H9 (cell line): ENCODE measurements at regions not wholly inside any gene's neighbourhood (a gene's known extent, or its start where the extent isn't known, plus 50 kb on each side); places are given as distances from the start of the nearest gene placed in this dataset.
A peak's percentile ranks its signal among the peaks of the same experiment; 100 is the strongest.

Experiments used
- DNase-seq: peaks from one replicate; pipeline ENCODE4 v3.0.0-alpha.2; 2017
- H2AFZ ChIP-seq: one replicate; pipeline ENCODE4 v1.6.1; 2013; ENCODE audit warnings: mild to moderate bottlenecking, low read length, control low read depth, moderate library complexity
- H2AK5ac ChIP-seq: 2 replicates; pipeline ENCODE4 v1.6.1; 2013; ENCODE audit warnings: low read length, control low read depth, mixed read lengths; ENCODE audit not compliant: insufficient read length
- H2BK120ac ChIP-seq: one replicate; pipeline ENCODE4 v1.6.1; 2013; ENCODE audit warnings: low read depth, mild to moderate bottlenecking, low read length, control low read depth, inconsistent platforms; ENCODE audit not compliant: poor library complexity, severe bottlenecking
- H2BK12ac ChIP-seq: 2 replicates; pipeline ENCODE4 v1.6.1; 2013; ENCODE audit warnings: low read length, control low read depth, mixed read lengths, low read depth; ENCODE audit not compliant: insufficient read length
- H2BK15ac ChIP-seq: 2 replicates; pipeline ENCODE4 v1.6.1; 2013; ENCODE audit warnings: low read depth, low read length, control low read depth
- H2BK20ac ChIP-seq: one replicate; pipeline ENCODE4 v1.6.1; 2013; ENCODE audit warnings: low read depth, mild to moderate bottlenecking, low read length, control low read depth, inconsistent platforms; ENCODE audit not compliant: poor library complexity, severe bottlenecking
- H2BK5ac ChIP-seq: 2 replicates; pipeline ENCODE4 v1.6.1; 2013; ENCODE audit warnings: low read length, control low read depth, mixed read lengths; ENCODE audit not compliant: insufficient read length
- H3K14ac ChIP-seq: 2 replicates; pipeline ENCODE4 v1.6.1; 2013; ENCODE audit warnings: low read length, control low read depth; ENCODE audit not compliant: insufficient read depth
- H3K18ac ChIP-seq: 2 replicates; pipeline ENCODE4 v1.6.1; 2013; ENCODE audit warnings: low read depth, mild to moderate bottlenecking, mixed read lengths, low read length, control low read depth; ENCODE audit not compliant: insufficient read length
- H3K23ac ChIP-seq: 2 replicates; pipeline ENCODE4 v1.6.1; 2013; ENCODE audit warnings: low read length, control low read depth, mixed read lengths, low read depth; ENCODE audit not compliant: insufficient read length
- H3K23me2 ChIP-seq: 2 replicates; pipeline ENCODE4 v1.6.1; 2013; ENCODE audit warnings: low read depth, mild to moderate bottlenecking, mixed read lengths, low read length, control low read depth; ENCODE audit not compliant: insufficient read length, poor library complexity, severe bottlenecking
- H3K27ac ChIP-seq: 2 replicates; pipeline ENCODE4 v1.5.1; 2013; ENCODE audit warnings: low read length, control low read depth, mixed read lengths, low read depth; ENCODE audit not compliant: insufficient read length
- H3K27me3 ChIP-seq: 2 replicates; pipeline ENCODE4 v1.6.1; 2013; ENCODE audit warnings: low read length, control low read depth, inconsistent platforms; ENCODE audit not compliant: insufficient read depth
- H3K4ac ChIP-seq: 2 replicates; pipeline ENCODE4 v1.6.1; 2013; ENCODE audit warnings: low read depth, mild to moderate bottlenecking, control low read depth, inconsistent platforms, low read length, moderate library complexity
- H3K4me1 ChIP-seq: 2 replicates; pipeline ENCODE4 v1.6.1; 2013; ENCODE audit warnings: low read length, control low read depth, inconsistent platforms; ENCODE audit not compliant: insufficient read depth
- H3K4me2 ChIP-seq: 2 replicates; pipeline ENCODE4 v1.6.1; 2013; ENCODE audit warnings: low read length, control low read depth, mixed read lengths; ENCODE audit not compliant: insufficient read length, insufficient read depth
- H3K56ac ChIP-seq: 2 replicates; pipeline ENCODE4 v1.6.1; 2013; ENCODE audit warnings: low read depth, mild to moderate bottlenecking, mixed read lengths, low read length, control low read depth; ENCODE audit not compliant: insufficient read length
- H3K79me1 ChIP-seq: 2 replicates; pipeline ENCODE4 v1.6.1; 2013; ENCODE audit warnings: low read depth, mild to moderate bottlenecking, moderate library complexity, low read length, control low read depth, inconsistent platforms; ENCODE audit not compliant: insufficient read depth, poor library complexity, severe bottlenecking
- H3K79me2 ChIP-seq: 2 replicates; pipeline ENCODE4 v1.6.1; 2013; ENCODE audit warnings: low read length, control low read depth, inconsistent platforms; ENCODE audit not compliant: insufficient read depth
- H3K9ac ChIP-seq: 2 replicates; pipeline ENCODE4 v1.6.1; 2013; ENCODE audit warnings: low read length, control low read depth, mixed read lengths; ENCODE audit not compliant: insufficient read length; ENCODE audit errors: extremely low read depth
- H3K9me3 ChIP-seq: one replicate; pipeline ENCODE4 v1.6.1; 2013; ENCODE audit warnings: low read depth, low read length, inconsistent platforms; ENCODE audit not compliant: control insufficient read depth
- H3T11ph ChIP-seq: one replicate; pipeline ENCODE4 v1.6.1; 2013; ENCODE audit warnings: mild to moderate bottlenecking, low read length, control low read depth, inconsistent platforms
- H4K20me1 ChIP-seq: one replicate; pipeline ENCODE4 v1.6.1; 2013; ENCODE audit not compliant: control insufficient read depth, insufficient read length, insufficient read depth
- H4K5ac ChIP-seq: 2 replicates; pipeline ENCODE4 v1.6.1; 2013; ENCODE audit warnings: low read depth, mild to moderate bottlenecking, mixed read lengths, low read length, control low read depth; ENCODE audit not compliant: insufficient read length
- H4K8ac ChIP-seq: replicated peaks from 2 replicates; pipeline ENCODE4 v1.6.1; 2013; ENCODE audit warnings: low read length, control low read depth, mixed read lengths, low read depth; ENCODE audit not compliant: insufficient read length
- H4K91ac ChIP-seq: 2 replicates; pipeline ENCODE4 v1.6.1; 2013; ENCODE audit warnings: low read depth, mild to moderate bottlenecking, moderate library complexity, mixed read lengths, low read length, control low read depth; ENCODE audit not compliant: insufficient read length
- H3K27ac Mint-ChIP-seq, 3 experiments: 2 replicates in 2 of 3; 3 replicates in 1 of 3; pipeline ENCODE4 v1.8.0; 2020 to 2021; ENCODE audit warnings: mixed read lengths in 3 of 3, mild to moderate bottlenecking in 1 of 3, moderate library complexity in 1 of 3
- H3K27me3 Mint-ChIP-seq: 2 replicates; pipeline ENCODE4 v1.8.0; 2021; ENCODE audit warnings: low read depth, mild to moderate bottlenecking, moderate library complexity, mixed read lengths
- H3K36me3 Mint-ChIP-seq, 3 experiments: 2 replicates in 2 of 3; 3 replicates in 1 of 3; pipeline ENCODE4 v1.8.0; 2020 to 2021; ENCODE audit warnings: low read depth in 3 of 3, mixed read lengths in 3 of 3; ENCODE audit not compliant: insufficient read depth in 1 of 3
- H3K4me1 Mint-ChIP-seq, 2 experiments: 2 replicates each; pipeline ENCODE4 v1.8.0; 2020; ENCODE audit warnings: mixed read lengths in 2 of 2
- H3K4me3 Mint-ChIP-seq, 2 experiments: 2 replicates in 1 of 2; 3 replicates in 1 of 2; pipeline ENCODE4 v1.8.0; 2020 to 2021; ENCODE audit warnings: mild to moderate bottlenecking in 2 of 2, mixed read lengths in 2 of 2, moderate library complexity in 1 of 2
- H3K9me3 Mint-ChIP-seq, 2 experiments: 2 replicates in 1 of 2; 3 replicates in 1 of 2; pipeline ENCODE4 v1.8.0; 2020; ENCODE audit warnings: mild to moderate bottlenecking in 2 of 2, mixed read lengths in 2 of 2, moderate library complexity in 1 of 2
- WGBS: extraction: QIAGEN DNeasy Blood & Tissue Kit; methylation state at CpG from one replicate; pipeline ENCODE4 v1.1.7; 2013; ENCODE audit warnings: missing lambda C conversion rate, low lambda C conversion rate, mixed read lengths; ENCODE audit not compliant: insufficient read length; ENCODE audit errors: extremely low coverage; 5-methylcytosine and 5-hydroxymethylcytosine counted together
- TF ChIP-seq, protein P1 (sequence below): fragments of 200-600 bp; sonication (generic); conservative IDR thresholded peaks from 3 replicates; pipeline ENCODE4 v1.8.0; 2021; ENCODE audit warnings: antibody characterized with exemption, mild to moderate bottlenecking

DNA sequence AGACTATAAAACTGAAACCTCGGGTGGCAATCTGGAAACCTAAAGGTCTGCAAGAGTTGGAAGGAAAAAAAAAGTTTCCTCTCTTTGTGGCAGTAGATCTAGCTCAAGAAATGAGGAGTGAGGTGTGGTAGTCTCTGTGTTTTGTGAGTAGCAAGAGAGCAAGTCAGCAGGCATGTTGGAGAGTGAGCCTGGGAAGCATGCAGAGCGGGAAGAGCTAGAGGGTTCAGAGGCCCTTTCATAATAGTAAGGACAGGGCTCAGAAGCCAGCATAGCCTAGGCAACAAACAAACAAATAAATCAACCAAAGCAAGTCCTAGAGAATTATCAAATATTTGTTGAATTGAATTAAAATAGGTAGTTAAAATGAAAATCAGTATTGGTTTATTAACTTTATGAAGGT is 189.7 kb upstream of the CBLB start:
- no peak overlapping the region for H3T11ph ChIP-seq
- no peak overlapping the region for H2AK5ac ChIP-seq
- H3K4me1 ChIP-seq, result no peaks in the 10 kb centered on the region
- no peaks in the 10 kb centered on the region for H3K9me3 ChIP-seq
- no peak overlapping the region for H3K18ac ChIP-seq
- no peak overlapping the region for H2AFZ ChIP-seq
- no peak overlapping the region for H2BK5ac ChIP-seq
- no CpG with 5 or more reads among the region's 2 CpGs for WGBS
- no peak overlapping the region for H2BK15ac ChIP-seq
- no peak overlapping the region for H3K14ac ChIP-seq
- no peak overlapping the region for H4K8ac ChIP-seq
- H2BK20ac ChIP-seq, result no peak overlapping the region
- H3K4me3 Mint-ChIP-seq, result no peak overlapping the region
- peaks cover 0 to 3% (median 0%) of the 10 kb centered on the region in 3 experiments; a peak in 2 of 7 replicates for H3K36me3 Mint-ChIP-seq
- no peak overlapping the region for H3K4me2 ChIP-seq
- H2BK12ac ChIP-seq, result no peak overlapping the region
- no peaks in the 10 kb centered on the region for H3K27me3 ChIP-seq
- no peak overlapping the region for H3K9ac ChIP-seq
- no peak overlapping the region for H4K91ac ChIP-seq
- no peaks in the 10 kb centered on the region for H4K20me1 ChIP-seq
- H3K23ac ChIP-seq, result no peak overlapping the region
- TF ChIP-seq, protein P1, sequence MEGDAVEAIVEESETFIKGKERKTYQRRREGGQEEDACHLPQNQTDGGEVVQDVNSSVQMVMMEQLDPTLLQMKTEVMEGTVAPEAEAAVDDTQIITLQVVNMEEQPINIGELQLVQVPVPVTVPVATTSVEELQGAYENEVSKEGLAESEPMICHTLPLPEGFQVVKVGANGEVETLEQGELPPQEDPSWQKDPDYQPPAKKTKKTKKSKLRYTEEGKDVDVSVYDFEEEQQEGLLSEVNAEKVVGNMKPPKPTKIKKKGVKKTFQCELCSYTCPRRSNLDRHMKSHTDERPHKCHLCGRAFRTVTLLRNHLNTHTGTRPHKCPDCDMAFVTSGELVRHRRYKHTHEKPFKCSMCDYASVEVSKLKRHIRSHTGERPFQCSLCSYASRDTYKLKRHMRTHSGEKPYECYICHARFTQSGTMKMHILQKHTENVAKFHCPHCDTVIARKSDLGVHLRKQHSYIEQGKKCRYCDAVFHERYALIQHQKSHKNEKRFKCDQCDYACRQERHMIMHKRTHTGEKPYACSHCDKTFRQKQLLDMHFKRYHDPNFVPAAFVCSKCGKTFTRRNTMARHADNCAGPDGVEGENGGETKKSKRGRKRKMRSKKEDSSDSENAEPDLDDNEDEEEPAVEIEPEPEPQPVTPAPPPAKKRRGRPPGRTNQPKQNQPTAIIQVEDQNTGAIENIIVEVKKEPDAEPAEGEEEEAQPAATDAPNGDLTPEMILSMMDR, result no peak
- no peak overlapping the region for H3K4ac ChIP-seq
- no peak overlapping the region for H3K56ac ChIP-seq
- peak overlapping the region in 1 of 3 experiments; percentile 49; a peak in 2 of 7 replicates for H3K27ac Mint-ChIP-seq
- H3K23me2 ChIP-seq, result no peaks in the 10 kb centered on the region
- H3K27me3 Mint-ChIP-seq, result no peaks in the 10 kb centered on the region
- H4K5ac ChIP-seq, result no peak overlapping the region
- peaks cover 0 to 3% of the 10 kb centered on the region in 2 experiments; a peak in 3 of 5 replicates for H3K9me3 Mint-ChIP-seq
- H3K27ac ChIP-seq, result no peak overlapping the region
- H2BK120ac ChIP-seq, result no peak overlapping the region
- no peaks in the 10 kb centered on the region for H3K79me2 ChIP-seq
- H3K4me1 Mint-ChIP-seq, result no peaks in the 10 kb centered on the region
- no peak for DNase-seq
- H3K79me1 ChIP-seq, result no peaks in the 10 kb centered on the region
